B cell (primary cell): ENCODE measurements at regions not wholly inside any gene's neighbourhood (a gene's known extent, or its start where the extent isn't known, plus 50 kb on each side); places are given as distances from the start of the nearest gene placed in this dataset.

Source experiments
- ATAC-seq: fragments of 200-7000 bp; cut with Tn5 transposase; one replicate; pipeline ENCODE4 v1.10.0; 2021; ENCODE audit warnings: low read depth, mild to moderate bottlenecking, moderate number of reproducible peaks, moderate library complexity
- CTCF ChIA-PET: fragments of 350-600 bp; sonication (Branson Sonifier 250); formaldehyde crosslinking; loops from one replicate; lab custom pipeline; 2021; ENCODE audit warnings: antibody characterized with exemption, inconsistent platforms; lab: Charles Lee
- POLR2A ChIA-PET: fragments of 350-600 bp; sonication (Branson Sonifier 250); formaldehyde crosslinking; loops from one replicate; lab custom pipeline; 2021; ENCODE audit warnings: antibody characterized with exemption; lab: Charles Lee
- DNase-seq: peaks from one replicate; pipeline ENCODE4 v3.0.0; 2013
- H2AFZ ChIP-seq: 2 replicates; pipeline ENCODE4 v1.6.1; 2012; ENCODE audit warnings: mild to moderate bottlenecking, low read depth, low read length; ENCODE audit not compliant: insufficient read depth, poor library complexity, severe bottlenecking
- H3K27ac ChIP-seq, 2 donors: 1 replicate in 1 of 2; 2 replicates in 1 of 2; pipeline ENCODE4 v1.5.1; 2012 to 2013; ENCODE audit warnings: low read length in 2 of 2, mild to moderate bottlenecking in 2 of 2, moderate library complexity in 1 of 2
- H3K27me3 ChIP-seq, 4 experiments: fragments of 200-600 bp in 1 of 4; sonication (generic) in 1 of 4; replicated peaks in 1 of 4; 1 replicate in 2 of 4; 2 replicates in 2 of 4; pipeline versions ENCODE4 v1.6.1 to v1.7.0; 2013 to 2016; ENCODE audit warnings: low read length in 3 of 4, mild to moderate bottlenecking in 2 of 4, mixed read lengths in 1 of 4, moderate library complexity in 1 of 4; ENCODE audit not compliant: insufficient read depth in 4 of 4, control insufficient read depth in 3 of 4; ENCODE audit errors: control extremely low read depth in 1 of 4
- H3K36me3 ChIP-seq, 2 experiments: replicated peaks in 1 of 2; 1 replicate in 1 of 2; 2 replicates in 1 of 2; pipeline versions ENCODE4 v1.6.1 to v1.7.1; 2013; ENCODE audit warnings: low read length in 1 of 2; ENCODE audit not compliant: insufficient read depth in 2 of 2, control insufficient read depth in 1 of 2; ENCODE audit errors: control extremely low read depth in 1 of 2, extremely low read depth in 1 of 2
- H3K4me1 ChIP-seq, 2 donors: fragments of 200-600 bp in 1 of 2; sonication (generic) in 1 of 2; 1 replicate in 1 of 2; 2 replicates in 1 of 2; pipeline versions ENCODE4 v1.5.1 to v1.6.1; 2013 to 2017; ENCODE audit warnings: low read length in 2 of 2; ENCODE audit not compliant: control insufficient read depth in 2 of 2, insufficient read depth in 2 of 2
- H3K4me2 ChIP-seq: replicated peaks from 2 replicates; pipeline ENCODE3; 2012; ENCODE audit warnings: mild to moderate bottlenecking, low read depth, low read length; ENCODE audit not compliant: poor library complexity, severe bottlenecking
- H3K4me3 ChIP-seq, 5 experiments: fragments of 200-600 bp in 1 of 5; sonication (generic) in 1 of 5; 1 replicate in 3 of 5; 2 replicates in 2 of 5; pipeline versions ENCODE4 v1.5.1 to v1.7.0; 2011 to 2016; ENCODE audit warnings: low read length in 4 of 5, mild to moderate bottlenecking in 4 of 5, low read depth in 2 of 5, control low read depth in 1 of 5, moderate library complexity in 1 of 5; ENCODE audit not compliant: insufficient read depth in 1 of 5; ENCODE audit errors: control extremely low read depth in 1 of 5, extremely low read depth in 1 of 5
- H3K79me2 ChIP-seq: fragments of 200-600 bp; sonication (generic); one replicate; pipeline ENCODE4 v1.6.0; 2016; ENCODE audit warnings: low read length; ENCODE audit not compliant: control insufficient read depth, insufficient read depth
- H3K9ac ChIP-seq: fragments of 200-600 bp; sonication (generic); 2 replicates; pipeline ENCODE4 v1.6.1; 2017; ENCODE audit warnings: mild to moderate bottlenecking, low read length, moderate library complexity
- H3K9me3 ChIP-seq, 3 donors: one replicate each; pipeline versions ENCODE4 v1.6.1 to v1.7.1; 2013; ENCODE audit warnings: low read length in 2 of 3; ENCODE audit not compliant: control insufficient read depth in 2 of 3, insufficient read depth in 1 of 3; ENCODE audit errors: control extremely low read depth in 1 of 3
- H4K20me1 ChIP-seq: 2 replicates; pipeline ENCODE4 v1.6.0; 2012; ENCODE audit warnings: mild to moderate bottlenecking, low read length; ENCODE audit not compliant: insufficient read depth, control insufficient read depth, poor library complexity, severe bottlenecking
- H3K27ac Mint-ChIP-seq: one replicate; pipeline ENCODE4 v1.8.0; 2021; ENCODE audit warnings: mixed read lengths
- H3K27me3 Mint-ChIP-seq: one replicate; pipeline ENCODE4 v1.8.0; 2021; ENCODE audit warnings: mixed read lengths
- H3K4me1 Mint-ChIP-seq: one replicate; pipeline ENCODE4 v1.8.0; 2021; ENCODE audit warnings: mixed read lengths
- H3K4me3 Mint-ChIP-seq: one replicate; pipeline ENCODE4 v1.8.0; 2021; ENCODE audit warnings: mixed read lengths
- H3K9me3 Mint-ChIP-seq: one replicate; pipeline ENCODE4 v1.8.0; 2022; ENCODE audit warnings: mixed read lengths; ENCODE audit not compliant: insufficient read depth
- CTCF ChIP-seq: fragments of 200-600 bp; IDR thresholded peaks from one replicate; pipeline ENCODE4 v1.8.0; 2022; ENCODE audit warnings: antibody characterized with exemption, mild to moderate bottlenecking
- EZH2 ChIP-seq: IDR thresholded peaks from 2 replicates; pipeline ENCODE4 v1.6.1; 2012; ENCODE audit warnings: borderline replicate concordance, low read depth, mild to moderate bottlenecking, moderate library complexity, low read length; ENCODE audit not compliant: insufficient read depth, poor library complexity, severe bottlenecking
- WGBS: methylation state at CpG from one replicate; pipeline ENCODE4 v1.1.5; 2013; ENCODE audit warnings: missing lambda C conversion rate; ENCODE audit not compliant: insufficient coverage; 5-methylcytosine and 5-hydroxymethylcytosine counted together
- intact Hi-C: fragments of 100-400 bp; cut with micrococcal nuclease; formaldehyde crosslinking; loops from one replicate; pipeline ENCODE4 v1.10.0; 2022

- Histone ChIP-seq H4K20me1 (no peaks in the 10 kb centered on the region), H3K4me3 (no peak overlapping the region), H3K4me1 (no peaks in the 10 kb centered on the region), H3K27ac (no peak overlapping the region), H3K36me3 (no peaks in the 10 kb centered on the region), H2AFZ (no peak overlapping the region), H3K9me3 (peaks cover 0 to 2% (median 0%) of the 10 kb centered on the region in 3 donors), H3K9ac (no peak overlapping the region), H3K79me2 (no peaks in the 10 kb centered on the region), H3K4me2 (no peak overlapping the region), H3K27me3 (no peaks in the 10 kb centered on the region)
- TF ChIP-seq EZH2 (no peak), CTCF (no peak)
- ChIA-PET POLR2A (no interaction called here), CTCF (no interaction called here)
- no peak for DNase-seq
- H3K27me3 Mint-ChIP-seq, result no peaks in the 10 kb centered on the region
- ATAC-seq, result no peak
- intact Hi-C loops, result no loop called here
- H3K4me3 Mint-ChIP-seq, result no peak overlapping the region
- no peak overlapping the region for H3K27ac Mint-ChIP-seq
- H3K9me3 Mint-ChIP-seq, result no peaks in the 10 kb centered on the region
- WGBS, result no CpG with 5 or more reads among the region's 2 CpGs
- no peaks in the 10 kb centered on the region for H3K4me1 Mint-ChIP-seq
These were observed 102.7 kb upstream of the BMP5 start for GRCh38 chr6:55977959-55978665.

GRCh38 chr6:55974688-55975087 lies 99.3 kb upstream of the BMP5 start:
- no peak overlapping the region for H2AFZ ChIP-seq
- no peaks in the 10 kb centered on the region for H3K4me1 Mint-ChIP-seq
- H3K4me3 Mint-ChIP-seq, result no peak overlapping the region
- H3K27me3 ChIP-seq, result no peaks in the 10 kb centered on the region
- H3K9me3 Mint-ChIP-seq, result no peaks in the 10 kb centered on the region
- ATAC-seq, result no peak
- H3K79me2 ChIP-seq, result no peaks in the 10 kb centered on the region
- ChIA-PET POLR2A (no interaction called here), CTCF (no interaction called here)
- no peak overlapping the region for H3K27ac ChIP-seq
- intact Hi-C loops, result no loop called here
- H3K36me3 ChIP-seq, result no peaks in the 10 kb centered on the region
- H3K9me3 ChIP-seq, result peaks cover 0 to 2% (median 0%) of the 10 kb centered on the region in 3 donors
- no peak overlapping the region for H3K9ac ChIP-seq
- no peak overlapping the region for H3K4me3 ChIP-seq
- no peak overlapping the region for H3K27ac Mint-ChIP-seq
- DNase-seq, result no peak
- no CpG with 5 or more reads among the region's 1 CpG for WGBS
- H4K20me1 ChIP-seq, result no peaks in the 10 kb centered on the region
- H3K4me2 ChIP-seq, result no peak overlapping the region
- no peaks in the 10 kb centered on the region for H3K27me3 Mint-ChIP-seq
- TF ChIP-seq CTCF (no peak), EZH2 (no peak)
- H3K4me1 ChIP-seq, result no peaks in the 10 kb centered on the region
